Fibroblast of peridontal ligament (primary cell): ENCODE measurements at regions not wholly inside any gene's neighbourhood (a gene's known extent, or its start where the extent isn't known, plus 50 kb on each side); places are given as distances from the start of the nearest gene placed in this dataset.

ENCODE experiments used
- DNase-seq: peaks from one replicate; pipeline ENCODE4 v3.0.0-alpha.2; 2010; ENCODE audit errors: extremely low read depth

- DNase-seq, result peak; percentile 20
Observed at GRCh38 chr6:26197933-26198721, 110.9 kb downstream of the HFE start.

GRCh38 chr6:26198722-26199056 lies 111.5 kb downstream of the HFE start:
- DNase-seq, result peak; percentile 48

- DNase-seq, result peak; percentile 99
Observed at GRCh38 chr6:26199057-26199772, 112.0 kb downstream of the HFE start.

- peak; percentile 38 for DNase-seq
Observed at GRCh38 chr6:26199773-26200764, 112.8 kb downstream of the HFE start.

- no peak for DNase-seq
Observed at GRCh38 chr6:26200918-26201721, 113.9 kb downstream of the HFE start.

GRCh38 chr6:26202201-26202611 lies 115.0 kb downstream of the HFE start:
- no peak for DNase-seq

GRCh38 chr6:26202811-26203583 lies 115.8 kb downstream of the HFE start:
- no peak for DNase-seq

- DNase-seq, result peak; percentile 99
Observed at GRCh38 chr6:26204332-26205160, 117.3 kb downstream of the HFE start.

- DNase-seq, result peak; percentile 95
Observed at GRCh38 chr6:26205161-26205624, 118.0 kb downstream of the HFE start.

GRCh38 chr6:26205625-26206574 lies 118.7 kb downstream of the HFE start:
- peak; percentile 89 for DNase-seq

GRCh38 chr6:26206868-26207801 lies 119.9 kb downstream of the HFE start:
- no peak for DNase-seq

- no peak for DNase-seq
Observed at GRCh38 chr6:26211963-26212362, 124.7 kb downstream of the HFE start.

- no peak for DNase-seq
Observed at GRCh38 chr6:26213334-26214075, 126.3 kb downstream of the HFE start.

GRCh38 chr6:26214803-26215584 lies 127.8 kb downstream of the HFE start:
- no peak for DNase-seq

- DNase-seq, result peak; percentile 67
Observed at GRCh38 chr6:26215585-26216358, 128.5 kb downstream of the HFE start.
